ENCODE measurements at regions not wholly inside any gene's neighbourhood (a gene's known extent, or its start where the extent isn't known, plus 50 kb on each side); places are given as distances from the start of the nearest gene placed in this dataset.

- Histone ChIP-seq H3K9ac (ENCODE audit: control insufficient read depth, extremely low read depth, insufficient read depth, low read length) (no peak overlapping the region), H3K4me1 (ENCODE audit: control insufficient read depth, extremely low read depth, insufficient read depth, low read length) (peaks cover 8% of the 10 kb centered on the region), H3K79me2 (ENCODE audit: control insufficient read depth, insufficient read depth, low read length) (no peaks in the 10 kb centered on the region), H3K9me3 (ENCODE audit: control insufficient read depth, low read depth, low read length) (no peaks in the 10 kb centered on the region), H2AFZ (ENCODE audit: control insufficient read depth, low read length) (no peak overlapping the region), H3K27me3 (ENCODE audit: control insufficient read depth, extremely low read depth, insufficient read depth, low read length) (no peaks in the 10 kb centered on the region), H3K9me1 (ENCODE audit: control insufficient read depth, extremely low read depth, insufficient read depth, low read length) (no peaks in the 10 kb centered on the region), H3K36me3 (ENCODE audit: control insufficient read depth in 2 of 2, extremely low read depth in 1 of 2, insufficient read depth in 2 of 2, low read length in 2 of 2) (no peaks in the 10 kb centered on the region), H4K20me1 (ENCODE audit: control insufficient read depth, extremely low read depth, insufficient read depth, low read length) (no peaks in the 10 kb centered on the region), H3K4me3 (ENCODE audit: control insufficient read depth in 2 of 3, extremely low read depth in 1 of 3, insufficient read depth in 2 of 3, low read depth in 1 of 3, low read length in 3 of 3) (no peak overlapping the region), H3K4me2 (ENCODE audit: control insufficient read depth, extremely low read depth, insufficient read depth, low read depth, low read length) (no peak overlapping the region), H3K27ac (ENCODE audit: control insufficient read depth, insufficient read depth, low read length) (no peak overlapping the region)
- DNase-seq (ENCODE audit: low read depth, low spot score) = no peak
- dilution Hi-C loops (cut with MboI; ENCODE audit: extremely low pct_ligation_motif_present, low sequenced_read_pairs) = no loop called here
- FAIRE-seq = no peak
- no peak for TF ChIP-seq EZH2 (IDR thresholded peaks at IDR 0.05; ENCODE audit: low read length)
- TF ChIP-seq CTCF (optimal IDR thresholded peaks at IDR 0.05 in 1 of 3, IDR thresholded peaks at IDR 0.05 in 1 of 3, conservative IDR thresholded peaks at IDR 0.05 in 1 of 3; ENCODE audit: extremely low read depth in 1 of 3, insufficient read depth in 2 of 3, low read length in 3 of 3) = no peak
Measured at GRCh38 chr6:76837564-76837963, 625.7 kb downstream of the HTR1B start.

GRCh38 chr6:76835695-76836094, 627.6 kb downstream of the HTR1B start:
- DNase-seq (ENCODE audit: low read depth, low spot score) (no peak), FAIRE-seq (no peak)
- Histone ChIP-seq H3K9me1 (ENCODE audit: control insufficient read depth, extremely low read depth, insufficient read depth, low read length) (no peaks in the 10 kb centered on the region), H3K79me2 (ENCODE audit: control insufficient read depth, insufficient read depth, low read length) (no peaks in the 10 kb centered on the region), H2AFZ (ENCODE audit: control insufficient read depth, low read length) (no peak overlapping the region), H3K9ac (ENCODE audit: control insufficient read depth, extremely low read depth, insufficient read depth, low read length) (no peak overlapping the region), H3K4me1 (ENCODE audit: control insufficient read depth, extremely low read depth, insufficient read depth, low read length) (peaks cover 21% of the 10 kb centered on the region), H3K4me2 (ENCODE audit: control insufficient read depth, extremely low read depth, insufficient read depth, low read depth, low read length) (no peak overlapping the region), H3K36me3 (ENCODE audit: control insufficient read depth in 2 of 2, extremely low read depth in 1 of 2, insufficient read depth in 2 of 2, low read length in 2 of 2) (no peaks in the 10 kb centered on the region), H3K9me3 (ENCODE audit: control insufficient read depth, low read depth, low read length) (no peaks in the 10 kb centered on the region), H4K20me1 (ENCODE audit: control insufficient read depth, extremely low read depth, insufficient read depth, low read length) (no peaks in the 10 kb centered on the region), H3K27me3 (ENCODE audit: control insufficient read depth, extremely low read depth, insufficient read depth, low read length) (no peaks in the 10 kb centered on the region), H3K27ac (ENCODE audit: control insufficient read depth, insufficient read depth, low read length) (no peak overlapping the region), H3K4me3 (ENCODE audit: control insufficient read depth in 2 of 3, extremely low read depth in 1 of 3, insufficient read depth in 2 of 3, low read depth in 1 of 3, low read length in 3 of 3) (no peak overlapping the region)
- dilution Hi-C loops (cut with MboI; ENCODE audit: extremely low pct_ligation_motif_present, low sequenced_read_pairs) = no loop called here
- TF ChIP-seq EZH2 (IDR thresholded peaks at IDR 0.05; ENCODE audit: low read length) (no peak), CTCF (optimal IDR thresholded peaks at IDR 0.05 in 1 of 3, IDR thresholded peaks at IDR 0.05 in 1 of 3, conservative IDR thresholded peaks at IDR 0.05 in 1 of 3; ENCODE audit: extremely low read depth in 1 of 3, insufficient read depth in 2 of 3, low read length in 3 of 3) (no peak)

Measured in keratinocyte (primary cell).